COR-L47 (cell line): ENCODE measurements at regions not wholly inside any gene's neighbourhood (a gene's known extent, or its start where the extent isn't known, plus 50 kb on each side); places are given as distances from the start of the nearest gene placed in this dataset.

Experiments
- DNase-seq: peaks from one replicate; lab custom pipeline; 2025; lab: John Stamatoyannopoulos, UW

- DNase-seq: no peak
Observed at GRCh38 chr22:22346401-22347107, 102.0 kb downstream of the VPREB1 start.

GRCh38 chr22:22348127-22348814 is 103.7 kb downstream of the VPREB1 start:
- peak; percentile 16 for DNase-seq

- DNase-seq: no peak
Observed at GRCh38 chr22:22348815-22349454, 104.3 kb downstream of the VPREB1 start.

GRCh38 chr22:22349455-22349836 is 104.9 kb downstream of the VPREB1 start:
- DNase-seq: no peak

GRCh38 chr22:22351366-22351765 is 106.8 kb downstream of the VPREB1 start:
- no peak for DNase-seq

- DNase-seq: no peak
Observed at GRCh38 chr22:22352371-22352999, 107.9 kb downstream of the VPREB1 start.

GRCh38 chr22:22355096-22355834 is 110.7 kb downstream of the VPREB1 start:
- no peak for DNase-seq

GRCh38 chr22:22357024-22357883 is 112.7 kb downstream of the VPREB1 start:
- peak; percentile 85 for DNase-seq

GRCh38 chr22:22358152-22358551 is 113.6 kb downstream of the VPREB1 start:
- no peak for DNase-seq

GRCh38 chr22:22358686-22359085 is 114.1 kb downstream of the VPREB1 start:
- DNase-seq: no peak

- no peak for DNase-seq
Observed at GRCh38 chr22:22359465-22359864, 114.9 kb downstream of the VPREB1 start.

- no peak for DNase-seq
Observed at GRCh38 chr22:22360014-22360413, 115.4 kb downstream of the VPREB1 start.

- no peak for DNase-seq
Observed at GRCh38 chr22:22362311-22362710, 117.7 kb downstream of the VPREB1 start.

- no peak for DNase-seq
Observed at GRCh38 chr22:22362936-22363335, 118.3 kb downstream of the VPREB1 start.

- DNase-seq: no peak
Observed at GRCh38 chr22:22364207-22364606, 119.6 kb downstream of the VPREB1 start.

GRCh38 chr22:22366537-22366936 is 122.0 kb downstream of the VPREB1 start:
- no peak for DNase-seq

- no peak for DNase-seq
Observed at GRCh38 chr22:22368516-22368915, 123.9 kb downstream of the VPREB1 start.

- DNase-seq: peak; percentile 7
Observed at GRCh38 chr22:22369219-22369963, 124.8 kb downstream of the VPREB1 start.

- no peak for DNase-seq
Observed at GRCh38 chr22:22369964-22370270, 125.3 kb downstream of the VPREB1 start.

GRCh38 chr22:22371031-22371541 is 126.5 kb downstream of the VPREB1 start:
- DNase-seq: no peak
